GM20000 (cell line): ENCODE measurements at regions not wholly inside any gene's neighbourhood (a gene's known extent, or its start where the extent isn't known, plus 50 kb on each side); places are given as distances from the start of the nearest gene placed in this dataset.

ENCODE experiments used
- DNase-seq: peaks from one replicate; pipeline ENCODE4 v3.0.0; 2012; ENCODE audit warnings: low spot score
- CTCF ChIP-seq: IDR thresholded peaks from 2 replicates; pipeline ENCODE4 v1.5.1; 2012; ENCODE audit warnings: mild to moderate bottlenecking, control low read depth; ENCODE audit errors: extremely low read depth, missing control alignments

- no peak for DNase-seq
- no peak for TF ChIP-seq CTCF
These were observed 593.9 kb downstream of the PYDC2 start for GRCh38 chr3:192054881-192055280.

- no peak for TF ChIP-seq CTCF
These were observed 595.0 kb downstream of the PYDC2 start for GRCh38 chr3:192055946-192056345.

GRCh38 chr3:192057261-192057660, 596.3 kb downstream of the PYDC2 start:
- no peak for DNase-seq
- no peak for TF ChIP-seq CTCF

More at GRCh38 chr3:192055946-192056345, 595.0 kb downstream of the PYDC2 start:
- no peak for DNase-seq

GRCh38 chr3:192060160-192060781, 599.3 kb downstream of the PYDC2 start:
- no peak for DNase-seq
- no peak for TF ChIP-seq CTCF

- no peak for DNase-seq
- no peak for TF ChIP-seq CTCF
These were observed 600.5 kb downstream of the PYDC2 start for GRCh38 chr3:192061426-192061825.

- no peak for DNase-seq
- TF ChIP-seq CTCF: no peak
These were observed 601.2 kb downstream of the PYDC2 start for GRCh38 chr3:192062186-192062585.

- TF ChIP-seq CTCF: no peak
- DNase-seq: peak; percentile 17
These were observed 602.6 kb downstream of the PYDC2 start for GRCh38 chr3:192063570-192063969.
